ENCODE measurements at regions not wholly inside any gene's neighbourhood (a gene's known extent, or its start where the extent isn't known, plus 50 kb on each side); places are given as distances from the start of the nearest gene placed in this dataset.

DNA sequence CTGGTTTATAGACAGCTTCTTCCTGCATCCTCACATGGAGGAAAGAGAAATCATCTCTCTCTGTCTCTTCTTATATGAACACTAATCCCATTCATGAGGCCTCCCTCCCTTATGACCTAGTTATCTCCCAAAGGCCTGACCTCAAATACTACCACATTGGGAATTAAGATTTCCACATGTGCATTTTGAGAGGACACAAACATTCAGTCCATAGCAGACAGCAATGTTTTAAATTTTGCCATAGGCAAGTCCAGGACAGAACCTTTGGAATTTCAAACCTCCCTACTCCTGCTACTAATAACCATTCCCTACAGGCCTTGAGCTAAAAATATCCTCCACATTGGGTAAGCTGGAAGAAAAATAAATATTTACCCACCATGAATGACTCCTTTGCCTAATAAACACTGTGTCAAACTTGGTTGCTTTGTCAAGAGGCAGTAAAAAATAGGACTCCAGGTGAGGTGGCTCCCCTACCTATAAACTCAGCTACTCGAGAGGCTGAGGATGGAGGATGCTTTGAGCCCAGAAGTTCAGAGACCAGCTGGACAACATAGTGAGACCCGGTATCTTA lies 113.7 kb downstream of the ZNF281 start:
- no peaks in the 10 kb centered on the region for H3K36me3 ChIP-seq
- H3K27ac ChIP-seq: no peak overlapping the region
- no peak overlapping the region for H3K4me3 ChIP-seq
- TF ChIP-seq, protein P1, sequence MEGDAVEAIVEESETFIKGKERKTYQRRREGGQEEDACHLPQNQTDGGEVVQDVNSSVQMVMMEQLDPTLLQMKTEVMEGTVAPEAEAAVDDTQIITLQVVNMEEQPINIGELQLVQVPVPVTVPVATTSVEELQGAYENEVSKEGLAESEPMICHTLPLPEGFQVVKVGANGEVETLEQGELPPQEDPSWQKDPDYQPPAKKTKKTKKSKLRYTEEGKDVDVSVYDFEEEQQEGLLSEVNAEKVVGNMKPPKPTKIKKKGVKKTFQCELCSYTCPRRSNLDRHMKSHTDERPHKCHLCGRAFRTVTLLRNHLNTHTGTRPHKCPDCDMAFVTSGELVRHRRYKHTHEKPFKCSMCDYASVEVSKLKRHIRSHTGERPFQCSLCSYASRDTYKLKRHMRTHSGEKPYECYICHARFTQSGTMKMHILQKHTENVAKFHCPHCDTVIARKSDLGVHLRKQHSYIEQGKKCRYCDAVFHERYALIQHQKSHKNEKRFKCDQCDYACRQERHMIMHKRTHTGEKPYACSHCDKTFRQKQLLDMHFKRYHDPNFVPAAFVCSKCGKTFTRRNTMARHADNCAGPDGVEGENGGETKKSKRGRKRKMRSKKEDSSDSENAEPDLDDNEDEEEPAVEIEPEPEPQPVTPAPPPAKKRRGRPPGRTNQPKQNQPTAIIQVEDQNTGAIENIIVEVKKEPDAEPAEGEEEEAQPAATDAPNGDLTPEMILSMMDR (IDR thresholded peaks at IDR 0.05): no peak
- TF ChIP-seq POLR2A (IDR thresholded peaks at IDR 0.05) (no peak), POLR2AphosphoS5 (IDR thresholded peaks at IDR 0.05) (no peak), EP300 (IDR thresholded peaks at IDR 0.05) (no peak)
- no peaks in the 10 kb centered on the region for H3K4me1 ChIP-seq
- WGBS: 48% methylated on average over 2 of the region's 2 CpGs
- no peak for DNase-seq (ENCODE audit: low spot score in 2 of 2)
- H3K9me3 ChIP-seq: no peaks in the 10 kb centered on the region
- H3K27me3 ChIP-seq: peaks cover 14% of the 10 kb centered on the region

DNA sequence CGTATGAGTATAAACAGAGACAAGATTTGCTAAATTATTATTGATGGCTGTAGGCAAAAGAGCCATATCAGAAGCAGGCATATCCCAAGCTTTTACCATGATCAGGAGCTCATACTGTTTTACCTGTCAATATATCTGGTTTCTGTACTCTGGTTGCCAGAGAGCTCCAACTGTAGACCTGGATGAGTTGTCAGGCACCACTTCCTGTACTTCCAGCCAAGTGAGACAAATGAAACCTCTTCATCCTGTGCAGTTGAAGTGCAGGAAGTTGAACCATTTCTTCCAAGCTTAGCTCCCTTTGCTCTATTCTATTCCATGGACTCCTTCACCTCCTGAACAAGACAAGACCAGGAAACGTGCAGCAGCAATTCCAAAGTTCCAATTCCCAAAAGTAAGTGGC lies 115.6 kb downstream of the ZNF281 start:
- Histone ChIP-seq H3K27me3 (no peaks in the 10 kb centered on the region), H3K9me3 (no peaks in the 10 kb centered on the region), H3K27ac (no peak overlapping the region), H3K4me3 (no peak overlapping the region), H3K36me3 (no peaks in the 10 kb centered on the region), H3K4me1 (no peaks in the 10 kb centered on the region)
- WGBS: 79% methylated on average over 2 of the region's 2 CpGs
- TF ChIP-seq EP300 (IDR thresholded peaks at IDR 0.05) (no peak), POLR2AphosphoS5 (IDR thresholded peaks at IDR 0.05) (no peak), POLR2A (IDR thresholded peaks at IDR 0.05) (no peak)
- TF ChIP-seq, protein P1 (IDR thresholded peaks at IDR 0.05): no peak
- DNase-seq (ENCODE audit: low spot score in 2 of 2): no peak

- no peaks in the 10 kb centered on the region for H3K27me3 ChIP-seq
- 61% methylated on average over 2 of the region's 2 CpGs for WGBS
- H3K4me1 ChIP-seq: no peaks in the 10 kb centered on the region
- H3K36me3 ChIP-seq: no peaks in the 10 kb centered on the region
- H3K27ac ChIP-seq: no peak overlapping the region
- TF ChIP-seq, protein P1 (IDR thresholded peaks at IDR 0.05): no peak
- no peak for DNase-seq (ENCODE audit: low spot score in 2 of 2)
- H3K9me3 ChIP-seq: no peaks in the 10 kb centered on the region
- no peak overlapping the region for H3K4me3 ChIP-seq
Observed at GRCh38 chr1:200292699-200293098, 117.1 kb downstream of the ZNF281 start.

DNA sequence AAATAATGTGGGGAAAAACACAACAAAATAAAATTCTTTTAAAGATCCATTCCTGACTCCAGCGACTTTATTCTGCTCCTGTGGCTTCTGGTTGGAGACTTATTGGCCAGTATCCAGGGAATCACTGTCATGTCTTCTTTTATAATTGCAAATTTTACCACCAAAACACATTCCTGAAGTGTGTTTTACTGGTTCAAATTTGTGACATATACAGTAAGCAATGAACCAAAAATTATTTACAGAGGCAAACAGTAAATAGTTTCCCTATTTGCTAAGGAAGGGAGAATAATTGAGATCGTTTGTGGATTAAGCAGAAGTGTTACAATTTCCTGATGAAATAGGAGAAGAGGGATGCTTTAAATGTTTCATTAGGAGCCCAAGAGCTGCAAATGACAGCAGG lies 118.7 kb downstream of the ZNF281 start:
- H3K27me3 ChIP-seq: no peaks in the 10 kb centered on the region
- WGBS: 51% methylated on average over 2 of the region's 2 CpGs
- TF ChIP-seq EP300 (IDR thresholded peaks at IDR 0.05) (no peak), POLR2A (IDR thresholded peaks at IDR 0.05) (no peak), POLR2AphosphoS5 (IDR thresholded peaks at IDR 0.05) (no peak)
- TF ChIP-seq, protein P1 (IDR thresholded peaks at IDR 0.05): no peak

DNA sequence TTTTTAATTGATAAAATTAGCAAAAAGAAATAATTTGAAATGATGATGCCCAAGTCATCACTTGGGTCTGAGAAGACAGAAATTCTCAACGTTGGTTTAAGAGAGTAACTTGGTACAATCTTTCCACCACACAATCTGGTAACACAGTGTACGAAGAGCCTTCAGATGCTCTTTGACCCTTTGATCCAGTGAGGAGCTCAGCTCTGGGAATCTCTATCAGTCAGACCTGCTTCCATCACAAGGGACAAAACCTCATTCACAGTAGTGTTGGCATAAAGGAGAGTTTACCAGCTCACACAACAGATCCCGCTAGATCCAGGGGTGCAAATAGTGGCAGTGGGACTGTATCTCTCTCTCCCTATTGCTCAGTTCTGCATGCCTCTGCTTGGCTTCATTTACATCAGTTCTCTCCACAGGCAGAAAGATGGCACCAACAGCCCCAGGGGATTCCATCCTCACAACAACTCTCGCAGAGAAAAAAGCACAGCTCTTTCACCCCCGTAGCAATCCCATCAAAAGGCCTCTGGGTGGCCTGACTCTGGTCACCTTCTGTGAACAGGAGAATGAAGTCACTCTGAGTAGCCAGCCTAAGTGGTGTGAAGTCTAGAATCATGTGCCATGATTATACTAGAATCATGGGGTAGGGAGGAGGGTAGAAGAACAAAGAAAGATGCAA lies 119.7 kb downstream of the ZNF281 start:
- 68% methylated on average over 5 of the region's 5 CpGs for WGBS
- no peak for TF ChIP-seq POLR2A (IDR thresholded peaks at IDR 0.05)
- TF ChIP-seq EP300 (IDR thresholded peaks at IDR 0.05): no peak
- no peak for TF ChIP-seq POLR2AphosphoS5 (IDR thresholded peaks at IDR 0.05)
- TF ChIP-seq, protein P1 (IDR thresholded peaks at IDR 0.05): no peak
- Histone ChIP-seq H3K36me3 (no peaks in the 10 kb centered on the region), H3K4me1 (no peaks in the 10 kb centered on the region), H3K4me3 (no peak overlapping the region), H3K27me3 (no peaks in the 10 kb centered on the region), H3K27ac (no peak overlapping the region), H3K9me3 (no peaks in the 10 kb centered on the region)
- DNase-seq (ENCODE audit: low spot score in 2 of 2): no peak

More for the DNA sequence above, 118.7 kb downstream of the ZNF281 start:
- no peak overlapping the region for H3K4me3 ChIP-seq
- no peak for DNase-seq (ENCODE audit: low spot score in 2 of 2)
- H3K36me3 ChIP-seq: no peaks in the 10 kb centered on the region
- no peak overlapping the region for H3K27ac ChIP-seq
- H3K4me1 ChIP-seq: no peaks in the 10 kb centered on the region
- H3K9me3 ChIP-seq: no peaks in the 10 kb centered on the region

Data from suprapubic skin (tissue), 4 donors.